Tibial nerve (tissue), 4 donors: ENCODE measurements at regions not wholly inside any gene's neighbourhood (a gene's known extent, or its start where the extent isn't known, plus 50 kb on each side); places are given as distances from the start of the nearest gene placed in this dataset.

Experiments used
- CTCF ChIP-seq, 5 experiments: fragments of 200-600 bp in 3 of 5; fragments of 450-650 bp in 2 of 5; sonication (generic) in 3 of 5; IDR thresholded peaks; one replicate each; pipeline ENCODE4 v1.5.1; 2016 to 2019; ENCODE audit warnings: antibody characterized with exemption in 5 of 5, mild to moderate bottlenecking in 3 of 5, moderate library complexity in 2 of 5
- EP300 ChIP-seq, 2 donors: sonication (generic); formaldehyde crosslinking; IDR thresholded peaks; one replicate each; pipeline ENCODE4 v1.6.1; 2017; ENCODE audit warnings: antibody characterized with exemption in 2 of 2, mild to moderate bottlenecking in 1 of 2
- POLR2A ChIP-seq, 2 donors: fragments of 450-650 bp; IDR thresholded peaks; one replicate each; pipeline ENCODE4 v1.6.1; 2017; ENCODE audit warnings: antibody characterized with exemption in 2 of 2, mild to moderate bottlenecking in 2 of 2, moderate library complexity in 2 of 2

DNA sequence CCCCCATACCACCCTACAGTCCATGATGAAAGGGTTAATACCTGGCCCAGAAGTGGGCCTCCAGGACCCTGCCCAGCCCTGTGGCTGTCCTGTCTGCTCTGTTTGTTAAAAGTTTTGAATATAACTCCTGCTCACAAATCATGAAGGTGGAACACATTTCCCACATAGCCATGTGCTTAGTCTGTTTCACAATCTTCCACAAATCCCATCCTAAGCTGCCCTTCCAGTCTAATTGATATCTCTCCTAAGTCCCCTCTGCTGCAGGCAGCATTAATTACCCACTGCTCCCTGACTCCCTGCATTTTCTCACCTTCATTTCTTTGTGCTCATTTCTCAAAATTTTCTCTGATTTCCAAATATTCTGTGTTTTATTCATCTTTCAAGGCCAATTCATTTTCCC is 142.6 kb downstream of the AASDH start:
- TF ChIP-seq CTCF (IDR thresholded peaks at IDR 0.05) (no peak), EP300 (IDR thresholded peaks at IDR 0.05) (no peak), POLR2A (IDR thresholded peaks at IDR 0.05) (no peak)
